ENCODE measurements at regions not wholly inside any gene's neighbourhood (a gene's known extent, or its start where the extent isn't known, plus 50 kb on each side); places are given as distances from the start of the nearest gene placed in this dataset.

DNA sequence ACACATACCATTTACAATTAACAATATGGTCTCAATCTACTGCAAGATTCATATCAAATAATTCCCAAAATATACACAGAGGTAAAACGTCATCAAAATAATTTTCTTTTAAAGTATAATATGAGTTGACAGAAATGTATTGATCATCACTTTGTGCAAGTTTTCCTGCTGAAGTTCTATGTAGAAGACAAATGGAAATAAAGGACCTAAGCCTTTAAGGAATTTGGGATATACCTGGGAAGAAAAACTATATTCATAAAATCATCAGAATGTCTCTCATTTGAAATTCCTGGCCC lies 61.1 kb upstream of the DAAM1 start:
- BruUV-seq (replicated peaks) = no TSS peak
- CTCF ChIA-PET = interaction anchor here (1.2 to 1.3 kb wide), 3 partner anchors 357 to 450 kb away, joined by 3 to 5 read pairs (median 3); partner anchors contain the start of genes CCDC175, JKAMP and L3HYPDH
- no peaks in the 10 kb centered on the region for H3K9me3 ChIP-seq (ENCODE audit: control insufficient read depth in 1 of 2, insufficient read depth in 1 of 2, low read depth in 1 of 2, low read length in 2 of 2)

More for the DNA sequence above, 61.1 kb upstream of the DAAM1 start:
- Histone ChIP-seq H2AFZ (ENCODE audit: low read depth, low read length, poor library complexity, severe bottlenecking) (peak overlapping the region; percentile 42), H3K9me2 (ENCODE audit: insufficient read depth) (no peaks in the 10 kb centered on the region), H3K4me3 (replicated peaks in 1 of 2; ENCODE audit: low read depth in 1 of 2, low read length in 2 of 2) (no peak overlapping the region), H3K27ac (ENCODE audit: low read depth, low read length) (no peak overlapping the region), H3K36me3 (ENCODE audit: control insufficient read depth in 1 of 2, insufficient read depth in 2 of 2, low read length in 2 of 2) (no peaks in the 10 kb centered on the region), H3K4me2 (ENCODE audit: low read length) (no peak overlapping the region), H3K27me3 (ENCODE audit: insufficient read depth, low read length) (no peaks in the 10 kb centered on the region), H3K4me1 (ENCODE audit: control insufficient read depth in 1 of 2, insufficient read depth in 2 of 2, low read length in 2 of 2) (no peaks in the 10 kb centered on the region), H3K79me2 (ENCODE audit: insufficient read depth, low read length) (no peaks in the 10 kb centered on the region), H3K9ac (ENCODE audit: low read length) (no peak overlapping the region), H4K20me1 (ENCODE audit: insufficient read depth) (no peaks in the 10 kb centered on the region)
- DNase-seq (ENCODE audit: low read depth, low spot score) (no peak), ATAC-seq (no peak)
- POLR2A ChIA-PET = no interaction called here
- intact Hi-C loops (cut with micrococcal nuclease) = loop anchor here (1.0 to 2.0 kb wide), 3 partner anchors 295 to 449 kb away; partner anchors contain the start of gene CCDC175
- TF ChIP-seq ELF1 (IDR thresholded peaks at IDR 0.05; ENCODE audit: borderline replicate concordance, low read depth) (no peak), ZNF274 (IDR thresholded peaks at IDR 0.05; ENCODE audit: low read depth, low read length) (no peak), EZH2phosphoT487 (IDR thresholded peaks at IDR 0.05; ENCODE audit: borderline replicate concordance) (no peak), CEBPB (IDR thresholded peaks at IDR 0.05; ENCODE audit: low read depth) (no peak), FOSL1 (IDR thresholded peaks at IDR 0.05; ENCODE audit: low read depth) (no peak), SP1 (IDR thresholded peaks at IDR 0.05; ENCODE audit: low read depth) (no peak), TCF7L2 (IDR thresholded peaks at IDR 0.05; ENCODE audit: borderline replicate concordance, extremely low read depth, insufficient read depth, insufficient read length) (no peak), EZH2 (IDR thresholded peaks at IDR 0.05) (no peak)
- TF ChIP-seq, protein P1, sequence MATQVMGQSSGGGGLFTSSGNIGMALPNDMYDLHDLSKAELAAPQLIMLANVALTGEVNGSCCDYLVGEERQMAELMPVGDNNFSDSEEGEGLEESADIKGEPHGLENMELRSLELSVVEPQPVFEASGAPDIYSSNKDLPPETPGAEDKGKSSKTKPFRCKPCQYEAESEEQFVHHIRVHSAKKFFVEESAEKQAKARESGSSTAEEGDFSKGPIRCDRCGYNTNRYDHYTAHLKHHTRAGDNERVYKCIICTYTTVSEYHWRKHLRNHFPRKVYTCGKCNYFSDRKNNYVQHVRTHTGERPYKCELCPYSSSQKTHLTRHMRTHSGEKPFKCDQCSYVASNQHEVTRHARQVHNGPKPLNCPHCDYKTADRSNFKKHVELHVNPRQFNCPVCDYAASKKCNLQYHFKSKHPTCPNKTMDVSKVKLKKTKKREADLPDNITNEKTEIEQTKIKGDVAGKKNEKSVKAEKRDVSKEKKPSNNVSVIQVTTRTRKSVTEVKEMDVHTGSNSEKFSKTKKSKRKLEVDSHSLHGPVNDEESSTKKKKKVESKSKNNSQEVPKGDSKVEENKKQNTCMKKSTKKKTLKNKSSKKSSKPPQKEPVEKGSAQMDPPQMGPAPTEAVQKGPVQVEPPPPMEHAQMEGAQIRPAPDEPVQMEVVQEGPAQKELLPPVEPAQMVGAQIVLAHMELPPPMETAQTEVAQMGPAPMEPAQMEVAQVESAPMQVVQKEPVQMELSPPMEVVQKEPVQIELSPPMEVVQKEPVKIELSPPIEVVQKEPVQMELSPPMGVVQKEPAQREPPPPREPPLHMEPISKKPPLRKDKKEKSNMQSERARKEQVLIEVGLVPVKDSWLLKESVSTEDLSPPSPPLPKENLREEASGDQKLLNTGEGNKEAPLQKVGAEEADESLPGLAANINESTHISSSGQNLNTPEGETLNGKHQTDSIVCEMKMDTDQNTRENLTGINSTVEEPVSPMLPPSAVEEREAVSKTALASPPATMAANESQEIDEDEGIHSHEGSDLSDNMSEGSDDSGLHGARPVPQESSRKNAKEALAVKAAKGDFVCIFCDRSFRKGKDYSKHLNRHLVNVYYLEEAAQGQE (IDR thresholded peaks at IDR 0.05; ENCODE audit: low read depth) = no peak
- TF ChIP-seq, protein P2, sequence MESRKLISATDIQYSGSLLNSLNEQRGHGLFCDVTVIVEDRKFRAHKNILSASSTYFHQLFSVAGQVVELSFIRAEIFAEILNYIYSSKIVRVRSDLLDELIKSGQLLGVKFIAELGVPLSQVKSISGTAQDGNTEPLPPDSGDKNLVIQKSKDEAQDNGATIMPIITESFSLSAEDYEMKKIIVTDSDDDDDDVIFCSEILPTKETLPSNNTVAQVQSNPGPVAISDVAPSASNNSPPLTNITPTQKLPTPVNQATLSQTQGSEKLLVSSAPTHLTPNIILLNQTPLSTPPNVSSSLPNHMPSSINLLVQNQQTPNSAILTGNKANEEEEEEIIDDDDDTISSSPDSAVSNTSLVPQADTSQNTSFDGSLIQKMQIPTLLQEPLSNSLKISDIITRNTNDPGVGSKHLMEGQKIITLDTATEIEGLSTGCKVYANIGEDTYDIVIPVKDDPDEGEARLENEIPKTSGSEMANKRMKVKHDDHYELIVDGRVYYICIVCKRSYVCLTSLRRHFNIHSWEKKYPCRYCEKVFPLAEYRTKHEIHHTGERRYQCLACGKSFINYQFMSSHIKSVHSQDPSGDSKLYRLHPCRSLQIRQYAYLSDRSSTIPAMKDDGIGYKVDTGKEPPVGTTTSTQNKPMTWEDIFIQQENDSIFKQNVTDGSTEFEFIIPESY (IDR thresholded peaks at IDR 0.05; ENCODE audit: extremely low read depth, insufficient replicate concordance, low read length) = no peak
- RAD21 ChIA-PET (ENCODE audit: low non-redundant PET in 1 of 2, low total read pairs in 2 of 2, uncharacterized antibody in 2 of 2, unreplicated experiment in 2 of 2) = interaction anchor here in 1 of 2 experiments (0.9 kb wide), 1 partner anchor 626 kb away, joined by 4 read pairs; no protein-coding TSS in a partner anchor
